Suprapubic skin (tissue), 4 donors: ENCODE measurements at regions not wholly inside any gene's neighbourhood (a gene's known extent, or its start where the extent isn't known, plus 50 kb on each side); places are given as distances from the start of the nearest gene placed in this dataset.

Experiments used
- DNase-seq, 2 donors: peaks; one replicate each; pipeline ENCODE4 v3.0.0-alpha.2; 2019; ENCODE audit warnings: low spot score in 2 of 2
- H3K27ac ChIP-seq: fragments of 200-600 bp; sonication (generic); one replicate; pipeline ENCODE4 v1.5.1; 2019
- H3K27me3 ChIP-seq: fragments of 200-600 bp; sonication (generic); one replicate; pipeline ENCODE4 v1.5.1; 2019
- H3K36me3 ChIP-seq: fragments of 200-600 bp; sonication (generic); one replicate; pipeline ENCODE4 v1.5.1; 2019
- H3K4me1 ChIP-seq: fragments of 200-600 bp; sonication (generic); one replicate; pipeline ENCODE4 v1.5.1; 2019
- H3K4me3 ChIP-seq: fragments of 200-600 bp; sonication (generic); one replicate; pipeline ENCODE4 v1.5.1; 2019; ENCODE audit warnings: mild to moderate bottlenecking
- H3K9me3 ChIP-seq: fragments of 200-600 bp; sonication (generic); one replicate; pipeline ENCODE4 v1.5.1; 2019
- CTCF ChIP-seq, 2 donors: fragments of 200-600 bp in 1 of 2; fragments of 450-650 bp in 1 of 2; sonication (generic) in 1 of 2; IDR thresholded peaks; one replicate each; pipeline ENCODE4 v1.5.1; 2016 to 2019; ENCODE audit warnings: antibody characterized with exemption in 2 of 2, mild to moderate bottlenecking in 1 of 2, moderate library complexity in 1 of 2
- EP300 ChIP-seq: sonication (generic); formaldehyde crosslinking; IDR thresholded peaks from one replicate; pipeline ENCODE4 v1.6.1; 2017; ENCODE audit warnings: antibody characterized with exemption
- POLR2A ChIP-seq, 2 donors: fragments of 450-650 bp; IDR thresholded peaks; one replicate each; pipeline ENCODE4 v1.6.1; 2017; ENCODE audit warnings: antibody characterized with exemption in 2 of 2, mild to moderate bottlenecking in 2 of 2, moderate library complexity in 2 of 2
- POLR2AphosphoS5 ChIP-seq, 3 donors: sonication (generic); formaldehyde crosslinking; IDR thresholded peaks; one replicate each; pipeline ENCODE4 v1.6.1; 2017; ENCODE audit warnings: antibody characterized with exemption in 3 of 3
- WGBS: methylation state at CpG from one replicate; pipeline ENCODE4 v1.1.5; 2018; 5-methylcytosine and 5-hydroxymethylcytosine counted together

- H3K27ac ChIP-seq, result no peak overlapping the region
- no peak overlapping the region for H3K4me3 ChIP-seq
- H3K36me3 ChIP-seq, result no peaks in the 10 kb centered on the region
- 80% methylated on average over 6 of the region's 6 CpGs for WGBS
- no peaks in the 10 kb centered on the region for H3K9me3 ChIP-seq
- TF ChIP-seq POLR2AphosphoS5 (IDR thresholded peaks at IDR 0.05), result no peak
- no peak for TF ChIP-seq EP300
- no peak for TF ChIP-seq CTCF (IDR thresholded peaks at IDR 0.05)
- TF ChIP-seq POLR2A (IDR thresholded peaks at IDR 0.05), result no peak
- no peaks in the 10 kb centered on the region for H3K27me3 ChIP-seq
- H3K4me1 ChIP-seq, result peaks cover 9% of the 10 kb centered on the region
- no peak for DNase-seq
These were observed 273.3 kb upstream of the TGFBR2 start for GRCh38 chr3:30333143-30333542.

- no peak overlapping the region for H3K27ac ChIP-seq
- H3K27me3 ChIP-seq, result no peaks in the 10 kb centered on the region
- no peaks in the 10 kb centered on the region for H3K9me3 ChIP-seq
- peaks cover 9% of the 10 kb centered on the region for H3K4me1 ChIP-seq
- no peak for DNase-seq
- 76% methylated on average over 1 of the region's 1 CpG for WGBS
- H3K4me3 ChIP-seq, result no peak overlapping the region
- H3K36me3 ChIP-seq, result no peaks in the 10 kb centered on the region
- no peak for TF ChIP-seq POLR2AphosphoS5 (IDR thresholded peaks at IDR 0.05)
- no peak for TF ChIP-seq CTCF (IDR thresholded peaks at IDR 0.05)
- TF ChIP-seq POLR2A (IDR thresholded peaks at IDR 0.05), result no peak
- TF ChIP-seq EP300, result no peak
These were observed 272.5 kb upstream of the TGFBR2 start for GRCh38 chr3:30333903-30334302.

DNA sequence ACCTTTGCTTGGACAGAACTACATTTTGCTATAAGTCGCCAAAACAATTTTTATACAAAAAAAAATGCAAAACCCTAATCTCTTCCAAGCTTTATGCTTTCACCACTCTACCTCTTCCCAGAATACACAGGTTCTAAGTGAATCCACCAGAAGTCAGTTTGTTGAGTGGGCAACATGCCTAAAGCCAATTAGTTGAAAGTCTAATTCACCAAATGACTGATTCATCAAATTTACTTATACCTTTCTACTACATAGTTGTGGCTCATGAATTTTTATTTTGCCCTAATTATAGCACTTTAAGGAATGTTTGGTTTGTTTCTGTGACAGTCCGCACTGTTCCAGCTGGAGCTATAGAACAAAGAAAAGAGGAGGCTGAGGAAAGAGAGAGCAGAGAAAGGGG, 265.9 kb upstream of the TGFBR2 start:
- Histone ChIP-seq H3K27ac (no peak overlapping the region), H3K9me3 (no peaks in the 10 kb centered on the region), H3K4me1 (peaks cover 17% of the 10 kb centered on the region), H3K36me3 (no peaks in the 10 kb centered on the region), H3K27me3 (no peaks in the 10 kb centered on the region), H3K4me3 (no peak overlapping the region)
- 45% methylated on average over 2 of the region's 2 CpGs for WGBS
- DNase-seq, result no peak
- TF ChIP-seq POLR2AphosphoS5 (IDR thresholded peaks at IDR 0.05), result no peak
- no peak for TF ChIP-seq CTCF (IDR thresholded peaks at IDR 0.05)
- no peak for TF ChIP-seq POLR2A (IDR thresholded peaks at IDR 0.05)
- no peak for TF ChIP-seq EP300

GRCh38 chr3:30341079-30341478, 265.3 kb upstream of the TGFBR2 start:
- H3K27ac ChIP-seq, result no peak overlapping the region
- no peak for DNase-seq
- no peaks in the 10 kb centered on the region for H3K36me3 ChIP-seq
- no peak overlapping the region for H3K4me3 ChIP-seq
- peaks cover 21% of the 10 kb centered on the region for H3K4me1 ChIP-seq
- TF ChIP-seq POLR2AphosphoS5 (IDR thresholded peaks at IDR 0.05) (no peak), EP300 (no peak), POLR2A (IDR thresholded peaks at IDR 0.05) (no peak), CTCF (IDR thresholded peaks at IDR 0.05) (no peak)
- H3K9me3 ChIP-seq, result no peaks in the 10 kb centered on the region
- WGBS, result 97% methylated on average over 2 of the region's 2 CpGs
- H3K27me3 ChIP-seq, result no peaks in the 10 kb centered on the region

DNA sequence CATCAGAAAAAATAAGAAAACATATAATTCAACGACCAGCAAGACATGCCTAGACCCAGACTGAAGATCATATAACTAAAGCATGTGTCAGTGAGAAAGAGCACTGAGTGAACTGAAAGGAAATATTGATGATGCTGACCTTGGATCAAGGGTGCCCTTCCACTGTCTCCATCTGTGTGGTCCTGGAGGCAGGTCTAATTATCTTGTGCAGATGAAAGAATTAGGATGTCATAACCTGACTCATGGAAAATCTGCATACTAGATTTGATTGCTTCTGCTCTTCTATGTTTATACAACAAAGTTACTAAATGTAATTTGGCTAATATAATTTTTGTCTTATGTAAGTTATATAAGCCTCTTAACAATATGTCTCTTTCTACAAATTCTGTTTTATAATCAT, 264.6 kb upstream of the TGFBR2 start:
- Histone ChIP-seq H3K4me1 (peaks cover 29% of the 10 kb centered on the region), H3K27me3 (no peaks in the 10 kb centered on the region), H3K27ac (peak overlapping the region; percentile 73), H3K36me3 (no peaks in the 10 kb centered on the region), H3K9me3 (no peaks in the 10 kb centered on the region), H3K4me3 (no peak overlapping the region)
- no peak for DNase-seq
- TF ChIP-seq POLR2AphosphoS5 (IDR thresholded peaks at IDR 0.05) (no peak), CTCF (IDR thresholded peaks at IDR 0.05) (no peak), POLR2A (IDR thresholded peaks at IDR 0.05) (no peak), EP300 (no peak)
- 49% methylated on average over 1 of the region's 1 CpG for WGBS
